ENCODE measurements at regions not wholly inside any gene's neighbourhood (a gene's known extent, or its start where the extent isn't known, plus 50 kb on each side); places are given as distances from the start of the nearest gene placed in this dataset.

DNA sequence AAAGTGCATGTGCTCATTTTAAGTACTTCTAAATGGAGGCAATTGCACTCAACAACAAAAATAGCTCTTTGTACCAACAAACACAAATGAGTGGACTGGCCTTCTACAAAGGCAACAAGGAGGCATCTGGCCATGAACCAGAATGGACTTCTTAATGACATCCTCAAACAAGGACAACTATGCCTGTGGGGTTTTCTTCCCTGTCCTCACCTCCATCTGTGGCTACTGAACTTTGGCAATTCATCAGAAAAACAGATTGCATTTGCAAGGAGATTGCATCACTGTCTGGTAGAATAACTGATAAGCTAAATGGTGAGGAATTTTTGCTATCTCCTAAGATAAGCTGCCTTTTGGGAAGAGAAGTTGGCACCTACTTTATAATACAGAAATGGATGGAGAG lies 447.3 kb upstream of the CCNG1 start:
- no peak for TF ChIP-seq EZH2 (IDR thresholded peaks at IDR 0.05; ENCODE audit: borderline replicate concordance, low read depth, low read length, severe bottlenecking)
- TF ChIP-seq, protein P1, sequence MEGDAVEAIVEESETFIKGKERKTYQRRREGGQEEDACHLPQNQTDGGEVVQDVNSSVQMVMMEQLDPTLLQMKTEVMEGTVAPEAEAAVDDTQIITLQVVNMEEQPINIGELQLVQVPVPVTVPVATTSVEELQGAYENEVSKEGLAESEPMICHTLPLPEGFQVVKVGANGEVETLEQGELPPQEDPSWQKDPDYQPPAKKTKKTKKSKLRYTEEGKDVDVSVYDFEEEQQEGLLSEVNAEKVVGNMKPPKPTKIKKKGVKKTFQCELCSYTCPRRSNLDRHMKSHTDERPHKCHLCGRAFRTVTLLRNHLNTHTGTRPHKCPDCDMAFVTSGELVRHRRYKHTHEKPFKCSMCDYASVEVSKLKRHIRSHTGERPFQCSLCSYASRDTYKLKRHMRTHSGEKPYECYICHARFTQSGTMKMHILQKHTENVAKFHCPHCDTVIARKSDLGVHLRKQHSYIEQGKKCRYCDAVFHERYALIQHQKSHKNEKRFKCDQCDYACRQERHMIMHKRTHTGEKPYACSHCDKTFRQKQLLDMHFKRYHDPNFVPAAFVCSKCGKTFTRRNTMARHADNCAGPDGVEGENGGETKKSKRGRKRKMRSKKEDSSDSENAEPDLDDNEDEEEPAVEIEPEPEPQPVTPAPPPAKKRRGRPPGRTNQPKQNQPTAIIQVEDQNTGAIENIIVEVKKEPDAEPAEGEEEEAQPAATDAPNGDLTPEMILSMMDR (IDR thresholded peaks at IDR 0.05; ENCODE audit: borderline replicate concordance, extremely low read depth, low read length, poor library complexity, severe bottlenecking) = no peak
- ATAC-seq (ENCODE audit: insufficient read depth, low read depth) (no peak), DNase-seq (no peak)
- Histone ChIP-seq H3K9ac (ENCODE audit: low read depth, low read length) (no peak overlapping the region), H3K36me3 (ENCODE audit: insufficient read depth, low read length) (no peaks in the 10 kb centered on the region), H3K27ac (ENCODE audit: low read length) (no peak overlapping the region), H4K20me1 (ENCODE audit: insufficient read depth, low read length) (no peaks in the 10 kb centered on the region), H3K79me2 (ENCODE audit: insufficient read depth, low read length) (no peaks in the 10 kb centered on the region), H3K4me2 (ENCODE audit: insufficient read depth, low read length) (no peak overlapping the region), H2AFZ (ENCODE audit: low read depth, low read length) (no peak overlapping the region), H3K27me3 (ENCODE audit: insufficient read depth, low read length, poor library complexity) (no peaks in the 10 kb centered on the region), H3K9me3 (ENCODE audit: insufficient read depth, low read length, severe bottlenecking) (no peaks in the 10 kb centered on the region), H3K4me3 (ENCODE audit: low read depth in 1 of 2, low read length in 2 of 2) (no peak overlapping the region), H3K4me1 (ENCODE audit: insufficient read depth, low read length) (no peaks in the 10 kb centered on the region)

DNA sequence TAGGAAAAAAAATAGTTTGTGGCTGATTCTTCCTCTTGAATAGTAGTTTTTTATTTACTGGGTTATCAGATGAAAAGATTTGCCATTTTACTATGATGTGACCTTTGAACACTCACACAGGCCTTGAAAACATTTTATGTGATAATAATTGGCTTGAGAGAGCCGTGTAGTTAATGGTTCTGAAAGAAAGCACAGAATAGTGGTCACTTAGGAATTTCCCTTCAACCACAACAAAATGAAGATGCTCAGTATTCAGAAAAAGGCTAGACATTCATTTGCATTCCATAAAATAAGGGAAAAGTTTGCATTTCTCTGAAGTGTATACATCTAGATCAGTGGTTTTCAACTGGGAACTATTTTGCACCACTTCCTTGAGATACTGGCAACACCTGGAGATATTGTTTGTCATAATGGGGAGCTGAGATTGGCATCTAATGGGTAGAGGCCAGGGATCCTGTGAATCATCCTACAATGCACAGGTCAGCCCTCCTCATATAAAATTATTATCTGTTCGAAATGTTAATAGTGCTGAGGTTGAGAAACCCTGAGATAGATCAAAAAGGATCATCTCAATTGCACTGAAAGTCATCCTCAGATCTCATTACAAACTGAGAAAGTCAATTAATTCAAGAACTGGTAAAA lies 446.4 kb upstream of the CCNG1 start:
- Histone ChIP-seq H3K4me1 (ENCODE audit: insufficient read depth, low read length) (no peaks in the 10 kb centered on the region), H4K20me1 (ENCODE audit: insufficient read depth, low read length) (no peaks in the 10 kb centered on the region), H3K4me3 (ENCODE audit: low read depth in 1 of 2, low read length in 2 of 2) (no peak overlapping the region), H3K27me3 (ENCODE audit: insufficient read depth, low read length, poor library complexity) (no peaks in the 10 kb centered on the region), H3K9ac (ENCODE audit: low read depth, low read length) (no peak overlapping the region), H3K4me2 (ENCODE audit: insufficient read depth, low read length) (no peak overlapping the region), H3K27ac (ENCODE audit: low read length) (no peak overlapping the region), H3K79me2 (ENCODE audit: insufficient read depth, low read length) (no peaks in the 10 kb centered on the region), H3K36me3 (ENCODE audit: insufficient read depth, low read length) (no peaks in the 10 kb centered on the region), H3K9me3 (ENCODE audit: insufficient read depth, low read length, severe bottlenecking) (no peaks in the 10 kb centered on the region), H2AFZ (ENCODE audit: low read depth, low read length) (no peak overlapping the region)
- DNase-seq (no peak), ATAC-seq (ENCODE audit: insufficient read depth, low read depth) (no peak)
- TF ChIP-seq EZH2 (IDR thresholded peaks at IDR 0.05; ENCODE audit: borderline replicate concordance, low read depth, low read length, severe bottlenecking) = no peak
- TF ChIP-seq, protein P1 (IDR thresholded peaks at IDR 0.05; ENCODE audit: borderline replicate concordance, extremely low read depth, low read length, poor library complexity, severe bottlenecking) = no peak

DNA sequence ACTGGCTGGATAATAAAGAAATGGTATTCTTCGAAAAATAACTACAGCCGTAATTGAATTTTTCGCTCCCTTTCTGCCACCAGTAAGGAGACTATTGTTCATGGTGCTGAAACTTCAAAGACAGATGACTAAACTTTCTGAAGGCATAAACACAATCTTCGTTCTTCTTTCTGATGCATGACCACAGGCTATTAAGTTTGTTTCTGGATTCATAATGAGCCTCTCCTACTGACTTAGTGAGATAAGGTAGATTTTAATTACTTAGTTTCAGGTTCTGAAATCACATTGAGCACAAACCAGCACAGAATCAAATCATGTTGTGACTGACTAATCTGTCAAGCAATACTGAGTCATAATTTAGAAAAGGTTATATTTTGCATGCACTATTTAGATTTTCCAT lies 441.8 kb upstream of the CCNG1 start:
- Histone ChIP-seq H3K4me1 (ENCODE audit: insufficient read depth, low read length) (no peaks in the 10 kb centered on the region), H3K79me2 (ENCODE audit: insufficient read depth, low read length) (no peaks in the 10 kb centered on the region), H3K9ac (ENCODE audit: low read depth, low read length) (no peak overlapping the region), H3K4me2 (ENCODE audit: insufficient read depth, low read length) (no peak overlapping the region), H3K9me3 (ENCODE audit: insufficient read depth, low read length, severe bottlenecking) (no peaks in the 10 kb centered on the region), H3K27me3 (ENCODE audit: insufficient read depth, low read length, poor library complexity) (no peaks in the 10 kb centered on the region), H4K20me1 (ENCODE audit: insufficient read depth, low read length) (no peaks in the 10 kb centered on the region), H2AFZ (ENCODE audit: low read depth, low read length) (no peak overlapping the region), H3K36me3 (ENCODE audit: insufficient read depth, low read length) (no peaks in the 10 kb centered on the region), H3K4me3 (ENCODE audit: low read depth in 1 of 2, low read length in 2 of 2) (no peak overlapping the region), H3K27ac (ENCODE audit: low read length) (no peak overlapping the region)
- no peak for TF ChIP-seq EZH2 (IDR thresholded peaks at IDR 0.05; ENCODE audit: borderline replicate concordance, low read depth, low read length, severe bottlenecking)
- TF ChIP-seq, protein P1 (IDR thresholded peaks at IDR 0.05; ENCODE audit: borderline replicate concordance, extremely low read depth, low read length, poor library complexity, severe bottlenecking) = no peak
- DNase-seq = no peak
- ATAC-seq (ENCODE audit: insufficient read depth, low read depth) = no peak

Data from DND-41 (cell line).